H1 (cell line): ENCODE measurements at regions not wholly inside any gene's neighbourhood (a gene's known extent, or its start where the extent isn't known, plus 50 kb on each side); places are given as distances from the start of the nearest gene placed in this dataset.

Experiments
- CTCF ChIA-PET: fragments of 300-600 bp; sonication (Branson Sonifier 250); formaldehyde crosslinking; loops from one replicate; lab custom pipeline; 2021; ENCODE audit not compliant: partially characterized antibody; lab: Charles Lee
- POLR2A ChIA-PET: fragments of 300-600 bp; sonication (Branson Sonifier 250); formaldehyde crosslinking; loops from one replicate; lab custom pipeline; 2021; ENCODE audit warnings: inconsistent platforms; ENCODE audit not compliant: partially characterized antibody; lab: Charles Lee
- DNase-seq, 2 experiments: peaks; one replicate each; pipeline versions ENCODE4 v3.0.0 to v3.0.0-alpha.2; 2010 to 2022; ENCODE audit warnings: low spot score in 2 of 2, low read depth in 1 of 2, mixed read lengths in 1 of 2
- FAIRE-seq: peaks from 2 replicates; lab custom pipeline; 2011; peaks lifted over from hg19 to GRCh38; lab: Jason Lieb, UNC
- H2AFZ ChIP-seq: 2 replicates; pipeline ENCODE4 v1.8.1; 2012; ENCODE audit warnings: low read length, inconsistent platforms
- H2AK5ac ChIP-seq: 2 replicates; pipeline ENCODE4 v1.6.1; 2013; ENCODE audit warnings: low read depth, low read length
- H2BK120ac ChIP-seq: replicated peaks from 2 replicates; pipeline ENCODE3; 2013; ENCODE audit warnings: low read depth, low read length, inconsistent platforms
- H2BK12ac ChIP-seq: 2 replicates; pipeline ENCODE4 v1.6.1; 2013; ENCODE audit warnings: low read depth, low read length
- H2BK15ac ChIP-seq: 2 replicates; pipeline ENCODE4 v1.6.1; 2013; ENCODE audit warnings: low read length
- H2BK20ac ChIP-seq: 2 replicates; pipeline ENCODE4 v1.6.1; 2013; ENCODE audit warnings: low read length
- H2BK5ac ChIP-seq: 2 replicates; pipeline ENCODE4 v1.6.1; 2013; ENCODE audit warnings: low read depth, low read length
- H3K14ac ChIP-seq: 2 replicates; pipeline ENCODE4 v1.6.1; 2013; ENCODE audit warnings: inconsistent platforms; ENCODE audit not compliant: insufficient read length
- H3K18ac ChIP-seq: 2 replicates; pipeline ENCODE4 v1.6.1; 2013; ENCODE audit warnings: low read length; ENCODE audit errors: extremely low read depth
- H3K23ac ChIP-seq: 2 replicates; pipeline ENCODE4 v1.6.1; 2013; ENCODE audit warnings: inconsistent platforms; ENCODE audit not compliant: insufficient read length
- H3K23me2 ChIP-seq: 2 replicates; pipeline ENCODE4 v1.6.1; 2013; ENCODE audit warnings: low read depth, low read length
- H3K27ac ChIP-seq: 2 replicates; pipeline ENCODE4 v1.6.1; 2011; ENCODE audit warnings: low read depth, low read length, inconsistent platforms
- H3K27me3 ChIP-seq, 4 experiments: replicated peaks in 1 of 4; 1 replicate in 1 of 4; 2 replicates in 3 of 4; pipeline versions ENCODE4 v1.6.1 to v1.8.1; 2011 to 2013; ENCODE audit warnings: low read length in 3 of 4, mild to moderate bottlenecking in 3 of 4, inconsistent platforms in 2 of 4, mixed read lengths in 2 of 4, moderate library complexity in 1 of 4; ENCODE audit not compliant: control insufficient read depth in 3 of 4, insufficient read depth in 3 of 4; ENCODE audit errors: extremely low read depth in 1 of 4
- H3K36me3 ChIP-seq, 4 experiments: 2 replicates each; pipeline versions ENCODE4 v1.6.1 to v1.8.1; 2011 to 2013; ENCODE audit warnings: mild to moderate bottlenecking in 4 of 4, low read length in 3 of 4, moderate library complexity in 2 of 4, control low read depth in 1 of 4, inconsistent platforms in 1 of 4; ENCODE audit not compliant: insufficient read depth in 4 of 4, control insufficient read depth in 2 of 4
- H3K4ac ChIP-seq: replicated peaks from 2 replicates; pipeline ENCODE3; 2013; ENCODE audit warnings: low read length, low read depth, mixed read lengths, inconsistent platforms; ENCODE audit not compliant: insufficient read length
- H3K4me1 ChIP-seq, 4 experiments: replicated peaks in 1 of 4; 1 replicate in 1 of 4; 2 replicates in 3 of 4; pipeline versions ENCODE4 v1.6.1 to v1.8.1; 2011 to 2013; ENCODE audit warnings: low read length in 3 of 4, inconsistent platforms in 2 of 4, mixed read lengths in 1 of 4; ENCODE audit not compliant: insufficient read depth in 4 of 4, control insufficient read depth in 3 of 4
- H3K4me2 ChIP-seq, 2 experiments: 2 replicates each; pipeline versions ENCODE4 v1.6.1 to v1.8.1; 2011 to 2013; ENCODE audit warnings: low read depth in 2 of 2, low read length in 2 of 2, control low read depth in 1 of 2, inconsistent platforms in 1 of 2, mild to moderate bottlenecking in 1 of 2; ENCODE audit not compliant: insufficient read depth in 1 of 2
- H3K4me3 ChIP-seq, 4 experiments: fragments of 200-600, 300-600 bp in 1 of 4; sonication (generic), shearing (Covaris generic), sonication (Bioruptor Twin) in 1 of 4; 2 replicates each; pipeline versions ENCODE4 v1.5.1 to v1.8.1; 2011 to 2016; ENCODE audit warnings: low read length in 4 of 4, low read depth in 3 of 4, control low read depth in 2 of 4, inconsistent platforms in 2 of 4, mild to moderate bottlenecking in 2 of 4, mixed read lengths in 1 of 4, moderate library complexity in 1 of 4; ENCODE audit not compliant: insufficient read depth in 2 of 4; ENCODE audit errors: extremely low read depth in 1 of 4
- H3K56ac ChIP-seq: replicated peaks from 2 replicates; pipeline ENCODE3; 2013; ENCODE audit warnings: low read depth, mild to moderate bottlenecking, mixed read lengths, low read length, inconsistent platforms; ENCODE audit not compliant: insufficient read length
- H3K79me1 ChIP-seq: 2 replicates; pipeline ENCODE4 v1.6.1; 2013; ENCODE audit warnings: low read depth, low read length, control low read depth
- H3K79me2 ChIP-seq, 2 experiments: 2 replicates each; pipeline versions ENCODE4 v1.6.1 to v1.8.1; 2012 to 2013; ENCODE audit warnings: low read length in 2 of 2, mild to moderate bottlenecking in 2 of 2, inconsistent platforms in 1 of 2; ENCODE audit not compliant: insufficient read depth in 2 of 2, control insufficient read depth in 1 of 2
- H3K9ac ChIP-seq, 4 experiments: replicated peaks in 1 of 4; 1 replicate in 1 of 4; 2 replicates in 3 of 4; pipeline versions ENCODE4 v1.6.1 to v1.8.1; 2011 to 2013; ENCODE audit warnings: low read depth in 3 of 4, low read length in 3 of 4, control low read depth in 2 of 4, mild to moderate bottlenecking in 2 of 4, moderate library complexity in 2 of 4, inconsistent platforms in 1 of 4; ENCODE audit errors: extremely low read depth in 1 of 4
- H3K9me3 ChIP-seq, 2 experiments: 2 replicates each; pipeline versions ENCODE4 v1.6.1 to v1.8.1; 2012 to 2013; ENCODE audit warnings: mild to moderate bottlenecking in 2 of 2, moderate library complexity in 2 of 2, control low read depth in 1 of 2, inconsistent platforms in 1 of 2, low read depth in 1 of 2, low read length in 1 of 2, mixed read lengths in 1 of 2; ENCODE audit not compliant: insufficient read depth in 2 of 2
- H4K20me1 ChIP-seq, 2 experiments: replicated peaks in 1 of 2; 2 replicates each; pipeline versions ENCODE3 to v1.8.1; 2011 to 2013; ENCODE audit warnings: inconsistent platforms in 2 of 2, low read length in 2 of 2, mild to moderate bottlenecking in 1 of 2; ENCODE audit not compliant: insufficient read depth in 2 of 2, control insufficient read depth in 1 of 2
- H4K5ac ChIP-seq: 2 replicates; pipeline ENCODE4 v1.6.1; 2013; ENCODE audit warnings: low read length, low read depth, mixed read lengths, inconsistent platforms; ENCODE audit not compliant: insufficient read length
- H4K8ac ChIP-seq: 2 replicates; pipeline ENCODE4 v1.8.0; 2013; ENCODE audit warnings: mild to moderate bottlenecking, moderate library complexity, low read length, inconsistent platforms; ENCODE audit not compliant: insufficient read depth; ENCODE audit errors: extremely low read depth
- H4K91ac ChIP-seq: replicated peaks from 2 replicates; pipeline ENCODE3; 2013; ENCODE audit warnings: low read length, mixed read lengths, inconsistent platforms; ENCODE audit not compliant: insufficient read length
- SRF ChIP-seq: IDR thresholded peaks from 2 replicates; pipeline ENCODE4 v1.6.1; 2011; ENCODE audit warnings: mild to moderate bottlenecking, low read depth, low read length, moderate library complexity
- WGBS, 2 experiments: shearing (Covaris generic) in 1 of 2; methylation state at CpG; one replicate each; pipeline versions ENCODE4 v1.1.6 to v1.1.7; 2013 to 2015; ENCODE audit warnings: low lambda C conversion rate in 2 of 2, mixed read lengths in 2 of 2, inconsistent platforms in 1 of 2, low coverage in 1 of 2, missing lambda C conversion rate in 1 of 2; ENCODE audit not compliant: insufficient replicate concordance in 2 of 2, insufficient coverage in 1 of 2, insufficient read length in 1 of 2; ENCODE audit errors: extremely low coverage in 1 of 2, missing lambda C conversion rate in 1 of 2; 5-methylcytosine and 5-hydroxymethylcytosine counted together

GRCh38 chr2:139357972-139358371 lies 577.8 kb upstream of the NXPH2 start:
- H3K18ac ChIP-seq, result no peak overlapping the region
- H4K20me1 ChIP-seq, result no peaks in the 10 kb centered on the region
- H3K4me2 ChIP-seq, result no peak overlapping the region
- no peak overlapping the region for H3K56ac ChIP-seq
- H3K9ac ChIP-seq, result no peak overlapping the region
- H3K9me3 ChIP-seq, result peaks cover 8 to 9% of the 10 kb centered on the region in 2 experiments; a peak in 3 of 4 replicates
- no peaks in the 10 kb centered on the region for H3K27me3 ChIP-seq
- H4K8ac ChIP-seq, result no peak overlapping the region
- H2AFZ ChIP-seq, result no peak overlapping the region
- H2BK120ac ChIP-seq, result no peak overlapping the region
- no peak overlapping the region for H3K14ac ChIP-seq
- H2AK5ac ChIP-seq, result no peak overlapping the region
- H3K4me3 ChIP-seq, result no peak overlapping the region
- no peaks in the 10 kb centered on the region for H3K79me1 ChIP-seq
- no peak overlapping the region for H2BK12ac ChIP-seq
- H2BK5ac ChIP-seq, result no peak overlapping the region
- FAIRE-seq, result no peak
- WGBS, 2 experiments, result 90% methylated on average over 3 of the region's 3 CpGs; no CpG with 5 or more reads in 1 of the 2 experiments
- no peaks in the 10 kb centered on the region for H3K79me2 ChIP-seq
- H4K91ac ChIP-seq, result no peak overlapping the region
- H3K4me1 ChIP-seq, result no peaks in the 10 kb centered on the region
- H3K23ac ChIP-seq, result no peak overlapping the region
- no peak overlapping the region for H2BK15ac ChIP-seq
- POLR2A ChIA-PET, result no interaction called here
- H3K36me3 ChIP-seq, result no peaks in the 10 kb centered on the region
- H3K27ac ChIP-seq, result no peak overlapping the region
- no peaks in the 10 kb centered on the region; the same call in 1 of the 2 replicates for H3K23me2 ChIP-seq
- H4K5ac ChIP-seq, result no peak overlapping the region
- no peak overlapping the region for H2BK20ac ChIP-seq
- CTCF ChIA-PET, result no interaction called here
- no peak for DNase-seq
- H3K4ac ChIP-seq, result no peak overlapping the region
- TF ChIP-seq SRF, result no peak
